ENCODE measurements at regions not wholly inside any gene's neighbourhood (a gene's known extent, or its start where the extent isn't known, plus 50 kb on each side); places are given as distances from the start of the nearest gene placed in this dataset.

DNA sequence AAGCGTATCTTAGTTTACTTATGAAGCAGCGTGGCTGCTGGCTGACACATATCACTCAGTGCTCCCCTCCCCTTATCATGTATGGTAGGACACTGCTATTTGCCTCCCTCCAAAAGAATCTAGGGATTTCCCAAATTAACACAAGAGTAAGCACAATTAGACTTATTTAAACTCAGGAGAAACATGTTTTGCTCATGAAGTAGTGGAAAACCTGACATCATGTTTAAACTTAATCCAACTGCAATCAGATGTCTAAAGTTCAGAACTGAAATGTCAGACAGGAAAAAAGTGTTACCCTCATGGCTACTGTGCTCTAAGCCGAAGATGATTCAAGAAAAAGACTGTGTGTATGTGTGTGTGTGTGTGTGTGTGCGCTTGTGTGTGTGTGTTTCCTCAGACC lies 324.1 kb upstream of the TNC start:
- no peak overlapping the region for H3K27ac Mint-ChIP-seq
- POLR2A ChIA-PET: no interaction called here
- no peak for TF ChIP-seq ATF6 (CRISPR knock-in tag; IDR thresholded peaks at IDR 0.05)
- TF ChIP-seq, protein P1, sequence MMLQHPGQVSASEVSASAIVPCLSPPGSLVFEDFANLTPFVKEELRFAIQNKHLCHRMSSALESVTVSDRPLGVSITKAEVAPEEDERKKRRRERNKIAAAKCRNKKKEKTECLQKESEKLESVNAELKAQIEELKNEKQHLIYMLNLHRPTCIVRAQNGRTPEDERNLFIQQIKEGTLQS (CRISPR knock-in tag; conservative IDR thresholded peaks at IDR 0.05): no peak
- TF ChIP-seq GTF2I (CRISPR knock-in tag; conservative IDR thresholded peaks at IDR 0.05): no peak
- no peak for TF ChIP-seq NFE2L1 (CRISPR knock-in tag; IDR thresholded peaks at IDR 0.05)
- no peak for TF ChIP-seq HMGA2 (CRISPR knock-in tag; IDR thresholded peaks at IDR 0.05)
- no peak for TF ChIP-seq RELA (CRISPR knock-in tag; IDR thresholded peaks at IDR 0.05; ENCODE audit: borderline replicate concordance)
- no peak for TF ChIP-seq GRHL2 (CRISPR knock-in tag; IDR thresholded peaks at IDR 0.05; ENCODE audit: insufficient replicate concordance, severe bottlenecking)
- no peaks in the 10 kb centered on the region for H3K27me3 Mint-ChIP-seq (ENCODE audit: low read depth)
- no peak for ATAC-seq
- H3K36me3 Mint-ChIP-seq: no peaks in the 10 kb centered on the region
- CTCF ChIA-PET: no interaction called here
- no peak for DNase-seq (ENCODE audit: low spot score)
- H3K4me1 Mint-ChIP-seq: peaks cover 8% of the 10 kb centered on the region
- no peak overlapping the region for H3K4me3 Mint-ChIP-seq
- H3K9me3 Mint-ChIP-seq: no peaks in the 10 kb centered on the region; the same call in 1 of the 2 replicates

DNA sequence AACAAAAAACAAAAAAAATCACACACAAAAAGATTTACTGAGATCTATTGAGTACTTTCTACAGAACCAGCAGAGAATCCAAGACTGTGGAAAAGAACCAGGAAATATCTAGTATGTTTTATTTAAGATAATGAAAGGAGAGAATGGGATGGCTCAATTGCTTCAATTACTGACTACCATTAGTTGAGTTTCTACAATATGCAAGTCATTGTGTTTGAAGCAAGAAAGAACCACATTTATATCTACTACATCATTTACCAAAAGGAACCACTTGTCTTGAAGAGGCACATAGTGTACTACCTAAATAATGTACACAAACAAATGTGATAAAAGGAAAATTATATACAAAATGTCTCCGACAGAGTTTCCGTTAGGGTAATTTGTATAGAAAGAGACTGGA lies 325.9 kb upstream of the TNC start:
- no peak overlapping the region for H3K27ac Mint-ChIP-seq
- ATAC-seq (no peak), DNase-seq (ENCODE audit: low spot score) (no peak)
- H3K9me3 Mint-ChIP-seq: no peaks in the 10 kb centered on the region; the same call in 1 of the 2 replicates
- H3K4me3 Mint-ChIP-seq: no peak overlapping the region
- TF ChIP-seq PRRX2 (CRISPR knock-in tag; IDR thresholded peaks at IDR 0.05): no peak
- peaks cover 8% of the 10 kb centered on the region for H3K4me1 Mint-ChIP-seq
- ChIA-PET POLR2A (no interaction called here), CTCF (no interaction called here)
- no peaks in the 10 kb centered on the region for H3K36me3 Mint-ChIP-seq
- no peaks in the 10 kb centered on the region for H3K27me3 Mint-ChIP-seq (ENCODE audit: low read depth)

DNA sequence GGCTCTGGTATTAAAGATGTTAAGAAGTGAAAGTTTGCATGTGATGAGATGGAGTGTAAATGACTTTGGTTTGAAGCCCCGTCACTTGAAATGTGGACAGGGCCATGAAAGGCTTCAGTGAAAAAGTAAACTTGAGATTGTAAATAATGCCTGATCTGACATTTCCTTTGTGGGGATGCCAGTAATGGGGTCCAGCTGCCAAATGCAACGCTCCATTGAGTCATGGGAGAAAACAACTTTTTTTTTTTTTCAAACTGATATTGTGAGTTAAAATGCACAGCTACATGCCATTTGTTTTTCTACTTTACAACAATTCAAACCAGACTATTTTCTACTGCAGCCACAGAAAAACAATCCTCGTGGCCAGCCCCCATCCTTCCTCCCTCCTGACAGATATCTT lies 327.0 kb upstream of the TNC start:
- POLR2A ChIA-PET: no interaction called here
- TF ChIP-seq EMX1 (CRISPR knock-in tag; IDR thresholded peaks at IDR 0.05): no peak
- no peak for TF ChIP-seq FOXK1 (CRISPR knock-in tag; IDR thresholded peaks at IDR 0.05)
- no peak for TF ChIP-seq NFE2L1 (CRISPR knock-in tag; IDR thresholded peaks at IDR 0.05)
- no peak for TF ChIP-seq RELA (CRISPR knock-in tag; IDR thresholded peaks at IDR 0.05; ENCODE audit: borderline replicate concordance)
- TF ChIP-seq HMGA2 (CRISPR knock-in tag; IDR thresholded peaks at IDR 0.05): no peak
- ATAC-seq: no peak
- no peak overlapping the region for H3K27ac Mint-ChIP-seq
- H3K36me3 Mint-ChIP-seq: no peaks in the 10 kb centered on the region
- CTCF ChIA-PET: no interaction called here
- H3K4me1 Mint-ChIP-seq: peaks cover 8% of the 10 kb centered on the region
- no peaks in the 10 kb centered on the region for H3K27me3 Mint-ChIP-seq (ENCODE audit: low read depth)
- no peak for DNase-seq (ENCODE audit: low spot score)
- H3K4me3 Mint-ChIP-seq: no peak overlapping the region
- no peaks in the 10 kb centered on the region; the same call in 1 of the 2 replicates for H3K9me3 Mint-ChIP-seq

DNA sequence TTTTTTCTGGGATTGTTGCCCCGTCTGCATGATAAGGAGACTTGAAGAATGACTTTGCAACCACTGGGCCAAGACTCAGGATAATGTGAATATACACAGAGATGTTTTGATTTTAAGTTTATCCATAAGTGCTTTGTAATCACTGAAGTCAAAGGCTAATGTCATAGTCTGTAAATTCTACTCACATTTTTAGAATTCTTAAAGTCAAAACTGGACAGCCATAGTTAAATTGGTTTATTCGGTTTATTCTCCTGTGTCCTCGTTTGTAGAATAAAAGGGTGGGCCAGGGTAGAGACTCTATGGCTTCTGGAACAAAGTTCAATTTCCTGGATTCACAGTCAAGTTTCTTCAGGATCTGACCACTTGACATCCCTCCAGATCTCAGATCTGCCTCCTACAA lies 327.7 kb upstream of the TNC start:
- TF ChIP-seq CREM (CRISPR knock-in tag; IDR thresholded peaks at IDR 0.05): no peak
- no peak for TF ChIP-seq TEAD1 (CRISPR knock-in tag; IDR thresholded peaks at IDR 0.05)
- TF ChIP-seq ELF4 (CRISPR knock-in tag; IDR thresholded peaks at IDR 0.05; ENCODE audit: low read depth): no peak
- TF ChIP-seq, protein P2, sequence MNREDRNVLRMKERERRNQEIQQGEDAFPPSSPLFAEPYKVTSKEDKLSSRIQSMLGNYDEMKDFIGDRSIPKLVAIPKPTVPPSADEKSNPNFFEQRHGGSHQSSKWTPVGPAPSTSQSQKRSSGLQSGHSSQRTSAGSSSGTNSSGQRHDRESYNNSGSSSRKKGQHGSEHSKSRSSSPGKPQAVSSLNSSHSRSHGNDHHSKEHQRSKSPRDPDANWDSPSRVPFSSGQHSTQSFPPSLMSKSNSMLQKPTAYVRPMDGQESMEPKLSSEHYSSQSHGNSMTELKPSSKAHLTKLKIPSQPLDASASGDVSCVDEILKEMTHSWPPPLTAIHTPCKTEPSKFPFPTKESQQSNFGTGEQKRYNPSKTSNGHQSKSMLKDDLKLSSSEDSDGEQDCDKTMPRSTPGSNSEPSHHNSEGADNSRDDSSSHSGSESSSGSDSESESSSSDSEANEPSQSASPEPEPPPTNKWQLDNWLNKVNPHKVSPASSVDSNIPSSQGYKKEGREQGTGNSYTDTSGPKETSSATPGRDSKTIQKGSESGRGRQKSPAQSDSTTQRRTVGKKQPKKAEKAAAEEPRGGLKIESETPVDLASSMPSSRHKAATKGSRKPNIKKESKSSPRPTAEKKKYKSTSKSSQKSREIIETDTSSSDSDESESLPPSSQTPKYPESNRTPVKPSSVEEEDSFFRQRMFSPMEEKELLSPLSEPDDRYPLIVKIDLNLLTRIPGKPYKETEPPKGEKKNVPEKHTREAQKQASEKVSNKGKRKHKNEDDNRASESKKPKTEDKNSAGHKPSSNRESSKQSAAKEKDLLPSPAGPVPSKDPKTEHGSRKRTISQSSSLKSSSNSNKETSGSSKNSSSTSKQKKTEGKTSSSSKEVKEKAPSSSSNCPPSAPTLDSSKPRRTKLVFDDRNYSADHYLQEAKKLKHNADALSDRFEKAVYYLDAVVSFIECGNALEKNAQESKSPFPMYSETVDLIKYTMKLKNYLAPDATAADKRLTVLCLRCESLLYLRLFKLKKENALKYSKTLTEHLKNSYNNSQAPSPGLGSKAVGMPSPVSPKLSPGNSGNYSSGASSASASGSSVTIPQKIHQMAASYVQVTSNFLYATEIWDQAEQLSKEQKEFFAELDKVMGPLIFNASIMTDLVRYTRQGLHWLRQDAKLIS (CRISPR knock-in tag; IDR thresholded peaks at IDR 0.05; ENCODE audit: borderline replicate concordance): no peak
- TF ChIP-seq, protein P3, sequence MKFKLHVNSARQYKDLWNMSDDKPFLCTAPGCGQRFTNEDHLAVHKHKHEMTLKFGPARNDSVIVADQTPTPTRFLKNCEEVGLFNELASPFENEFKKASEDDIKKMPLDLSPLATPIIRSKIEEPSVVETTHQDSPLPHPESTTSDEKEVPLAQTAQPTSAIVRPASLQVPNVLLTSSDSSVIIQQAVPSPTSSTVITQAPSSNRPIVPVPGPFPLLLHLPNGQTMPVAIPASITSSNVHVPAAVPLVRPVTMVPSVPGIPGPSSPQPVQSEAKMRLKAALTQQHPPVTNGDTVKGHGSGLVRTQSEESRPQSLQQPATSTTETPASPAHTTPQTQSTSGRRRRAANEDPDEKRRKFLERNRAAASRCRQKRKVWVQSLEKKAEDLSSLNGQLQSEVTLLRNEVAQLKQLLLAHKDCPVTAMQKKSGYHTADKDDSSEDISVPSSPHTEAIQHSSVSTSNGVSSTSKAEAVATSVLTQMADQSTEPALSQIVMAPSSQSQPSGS (CRISPR knock-in tag; IDR thresholded peaks at IDR 0.05; ENCODE audit: borderline replicate concordance, low read depth): no peak
- TF ChIP-seq JUN (CRISPR knock-in tag; IDR thresholded peaks at IDR 0.05): no peak
- no peak for TF ChIP-seq ZNF396 (CRISPR knock-in tag; IDR thresholded peaks at IDR 0.05; ENCODE audit: borderline replicate concordance)
- TF ChIP-seq, protein P4, sequence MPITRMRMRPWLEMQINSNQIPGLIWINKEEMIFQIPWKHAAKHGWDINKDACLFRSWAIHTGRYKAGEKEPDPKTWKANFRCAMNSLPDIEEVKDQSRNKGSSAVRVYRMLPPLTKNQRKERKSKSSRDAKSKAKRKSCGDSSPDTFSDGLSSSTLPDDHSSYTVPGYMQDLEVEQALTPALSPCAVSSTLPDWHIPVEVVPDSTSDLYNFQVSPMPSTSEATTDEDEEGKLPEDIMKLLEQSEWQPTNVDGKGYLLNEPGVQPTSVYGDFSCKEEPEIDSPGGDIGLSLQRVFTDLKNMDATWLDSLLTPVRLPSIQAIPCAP (CRISPR knock-in tag; IDR thresholded peaks at IDR 0.05): no peak
- DNase-seq (ENCODE audit: low spot score) (no peak), ATAC-seq (no peak)
- no peaks in the 10 kb centered on the region; the same call in 1 of the 2 replicates for H3K9me3 Mint-ChIP-seq
- no peak overlapping the region for H3K27ac Mint-ChIP-seq
- no peaks in the 10 kb centered on the region for H3K27me3 Mint-ChIP-seq (ENCODE audit: low read depth)
- peaks cover 8% of the 10 kb centered on the region for H3K4me1 Mint-ChIP-seq
- H3K36me3 Mint-ChIP-seq: no peaks in the 10 kb centered on the region
- ChIA-PET POLR2A (no interaction called here), CTCF (no interaction called here)
- no peak overlapping the region for H3K4me3 Mint-ChIP-seq
